ENCODE measurements at regions not wholly inside any gene's neighbourhood (a gene's known extent, or its start where the extent isn't known, plus 50 kb on each side); places are given as distances from the start of the nearest gene placed in this dataset.

GRCh38 chr11:116642481-116642880, 130.3 kb downstream of the BUD13 start:
- TF ChIP-seq CTCF (IDR thresholded peaks at IDR 0.05; ENCODE audit: low read length) (no peak), EZH2 (IDR thresholded peaks at IDR 0.05; ENCODE audit: borderline replicate concordance, low read length) (no peak)

Measured in OCI-LY1 (cell line).